Activated CD4-positive, alpha-beta T cell treated with anti-CD3 and anti-CD28 coated beads, Interleukin-2, amount 10 ng/mL, durations not matched to agents 24 days and 14 days (primary cell): ENCODE measurements at regions not wholly inside any gene's neighbourhood (a gene's known extent, or its start where the extent isn't known, plus 50 kb on each side); places are given as distances from the start of the nearest gene placed in this dataset.
"Not testable (repeated sequence)": the region's sequence is repeated elsewhere in the genome, so short reads cannot be mapped to it uniquely, and the experiment has no call there.

Experiments
- DNase-seq: peaks from one replicate; pipeline ENCODE4 v3.0.0; 2022
- H3K27ac Mint-ChIP-seq: one replicate; pipeline ENCODE4 v1.8.0; 2022; ENCODE audit warnings: mild to moderate bottlenecking, mixed read lengths
- H3K27me3 Mint-ChIP-seq: one replicate; pipeline ENCODE4 v1.8.0; 2022; ENCODE audit warnings: mixed read lengths
- H3K36me3 Mint-ChIP-seq: one replicate; pipeline ENCODE4 v1.8.0; 2022; ENCODE audit warnings: low read depth, mild to moderate bottlenecking, mixed read lengths
- H3K4me1 Mint-ChIP-seq: one replicate; pipeline ENCODE4 v1.8.0; 2021; ENCODE audit warnings: mixed read lengths
- H3K4me3 Mint-ChIP-seq: one replicate; pipeline ENCODE4 v1.8.0; 2022; ENCODE audit warnings: mild to moderate bottlenecking, moderate library complexity, mixed read lengths
- H3K9me3 Mint-ChIP-seq: one replicate; pipeline ENCODE4 v1.8.0; 2021; ENCODE audit warnings: mixed read lengths
- intact Hi-C: fragments of 100-400 bp; cut with micrococcal nuclease; formaldehyde crosslinking; loops from one replicate; pipeline ENCODE4 v1.15.1; 2023

- Mint-ChIP-seq H3K4me3 (no peak overlapping the region), H3K27ac (no peak overlapping the region)
- intact Hi-C loops = no loop called here
These were observed 120.6 kb downstream of the SLITRK1 start for GRCh38 chr13:83761631-83762030.

GRCh38 chr13:83755210-83755609 lies 127.1 kb downstream of the SLITRK1 start:
- peaks cover 15% of the 10 kb centered on the region for H3K9me3 Mint-ChIP-seq
- H3K27ac Mint-ChIP-seq, H3K27me3 Mint-ChIP-seq, H3K4me1 Mint-ChIP-seq, DNase-seq, intact Hi-C loops, H3K36me3 Mint-ChIP-seq, H3K4me3 Mint-ChIP-seq: not testable (repeated sequence)

More at GRCh38 chr13:83761631-83762030, 120.6 kb downstream of the SLITRK1 start:
- no peak for DNase-seq
- Mint-ChIP-seq H3K4me1 (no peaks in the 10 kb centered on the region), H3K36me3 (no peaks in the 10 kb centered on the region), H3K27me3 (no peaks in the 10 kb centered on the region), H3K9me3 (peaks cover 11% of the 10 kb centered on the region)

DNA sequence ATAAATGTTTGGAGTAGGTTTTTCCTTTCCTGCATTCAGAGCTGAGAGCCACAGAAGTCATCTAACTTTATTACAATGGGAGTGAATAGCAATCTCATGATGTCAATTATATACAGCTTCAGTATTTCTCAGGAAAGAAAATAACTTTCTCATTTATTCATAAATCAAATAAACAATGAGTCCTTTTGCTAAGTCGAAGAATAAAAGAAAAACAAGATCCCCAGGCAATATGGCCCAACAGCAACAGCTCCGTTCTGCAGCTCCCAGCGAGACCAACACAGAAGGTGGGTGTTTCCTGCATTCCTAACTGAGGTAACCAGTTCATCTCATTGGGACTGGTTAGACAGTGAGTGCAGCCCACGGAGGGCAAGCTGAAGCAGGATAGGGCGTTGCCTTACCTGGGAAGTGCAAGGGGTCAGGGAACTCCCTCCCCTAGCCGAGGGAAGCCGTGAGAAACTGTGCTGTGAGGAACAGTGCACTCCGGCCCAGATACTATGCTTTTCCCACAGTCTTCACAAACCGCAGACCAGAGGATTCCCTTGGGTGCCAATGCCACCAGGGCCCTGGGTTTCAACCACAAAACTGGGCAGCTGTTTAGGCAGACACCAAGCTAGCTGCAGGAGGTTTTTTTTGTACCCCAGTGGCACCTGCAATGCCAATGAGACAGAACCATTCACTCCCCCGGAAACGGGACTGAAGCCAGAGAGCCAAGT lies 128.2 kb downstream of the SLITRK1 start:
- intact Hi-C loops = no loop called here
- Mint-ChIP-seq H3K4me3 (no peak overlapping the region), H3K4me1 (no peaks in the 10 kb centered on the region), H3K9me3 (peaks cover 10% of the 10 kb centered on the region), H3K27ac (no peak overlapping the region), H3K27me3 (no peaks in the 10 kb centered on the region), H3K36me3 (no peaks in the 10 kb centered on the region)
- DNase-seq = no peak

DNA sequence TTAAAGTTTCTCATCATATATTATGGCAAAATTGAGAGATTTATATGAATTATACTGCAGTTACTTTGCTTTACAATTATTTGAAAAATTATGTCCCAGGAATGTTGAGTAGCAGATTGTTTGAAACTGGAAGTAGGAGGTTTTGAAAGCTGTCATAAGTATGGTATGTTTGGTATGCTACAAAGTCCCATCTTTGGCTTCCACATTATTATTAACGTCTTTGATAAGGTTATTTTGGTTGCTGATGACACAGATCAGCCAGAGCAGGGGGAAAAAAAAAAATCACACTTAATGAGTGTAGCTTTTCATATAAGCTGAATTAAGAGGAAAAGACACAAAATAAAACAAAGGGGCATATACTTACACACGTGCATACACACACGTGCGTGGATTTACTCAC lies 130.1 kb downstream of the SLITRK1 start:
- Mint-ChIP-seq H3K27ac (no peak overlapping the region), H3K9me3 (peaks cover 9% of the 10 kb centered on the region), H3K4me3 (no peak overlapping the region), H3K4me1 (no peaks in the 10 kb centered on the region), H3K27me3 (no peaks in the 10 kb centered on the region), H3K36me3 (no peaks in the 10 kb centered on the region)
- DNase-seq = no peak
- intact Hi-C loops = no loop called here

DNA sequence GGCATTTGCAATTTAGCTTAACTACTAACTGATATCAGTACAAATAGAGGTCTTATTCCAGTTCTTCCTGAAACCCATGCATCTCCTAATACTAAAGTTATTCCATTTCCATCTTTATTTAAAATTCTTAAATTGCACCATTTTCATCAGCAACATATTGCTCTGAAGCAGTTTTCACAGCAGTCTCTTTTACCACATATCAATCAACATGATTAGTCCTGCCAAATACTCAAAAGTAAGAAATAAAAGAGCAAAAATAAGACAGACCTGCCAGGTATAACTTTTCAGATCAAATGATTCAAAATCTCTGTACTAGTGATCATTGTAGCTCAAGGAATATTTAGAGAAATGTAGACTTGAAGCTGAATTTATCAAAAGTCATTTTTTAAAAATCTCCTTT lies 141.7 kb downstream of the SLITRK1 start:
- Mint-ChIP-seq H3K4me1 (no peaks in the 10 kb centered on the region), H3K9me3 (peaks cover 3% of the 10 kb centered on the region), H3K36me3 (no peaks in the 10 kb centered on the region), H3K27ac (no peak overlapping the region), H3K4me3 (no peak overlapping the region), H3K27me3 (no peaks in the 10 kb centered on the region)
- intact Hi-C loops = no loop called here
- no peak for DNase-seq

GRCh38 chr13:83738407-83738806 lies 143.9 kb downstream of the SLITRK1 start:
- H3K4me3 Mint-ChIP-seq = no peak overlapping the region
- no peaks in the 10 kb centered on the region for H3K27me3 Mint-ChIP-seq
- H3K36me3 Mint-ChIP-seq = no peaks in the 10 kb centered on the region
- intact Hi-C loops = no loop called here
- H3K27ac Mint-ChIP-seq = no peak overlapping the region
- DNase-seq = no peak
- H3K4me1 Mint-ChIP-seq = no peaks in the 10 kb centered on the region
- peaks cover 3% of the 10 kb centered on the region for H3K9me3 Mint-ChIP-seq

GRCh38 chr13:83733293-83733692 lies 149.0 kb downstream of the SLITRK1 start:
- Mint-ChIP-seq H3K27me3 (no peaks in the 10 kb centered on the region), H3K36me3 (no peaks in the 10 kb centered on the region), H3K4me1 (no peaks in the 10 kb centered on the region), H3K4me3 (no peak overlapping the region), H3K9me3 (peaks cover 4% of the 10 kb centered on the region), H3K27ac (no peak overlapping the region)
- intact Hi-C loops = no loop called here
- DNase-seq = no peak

DNA sequence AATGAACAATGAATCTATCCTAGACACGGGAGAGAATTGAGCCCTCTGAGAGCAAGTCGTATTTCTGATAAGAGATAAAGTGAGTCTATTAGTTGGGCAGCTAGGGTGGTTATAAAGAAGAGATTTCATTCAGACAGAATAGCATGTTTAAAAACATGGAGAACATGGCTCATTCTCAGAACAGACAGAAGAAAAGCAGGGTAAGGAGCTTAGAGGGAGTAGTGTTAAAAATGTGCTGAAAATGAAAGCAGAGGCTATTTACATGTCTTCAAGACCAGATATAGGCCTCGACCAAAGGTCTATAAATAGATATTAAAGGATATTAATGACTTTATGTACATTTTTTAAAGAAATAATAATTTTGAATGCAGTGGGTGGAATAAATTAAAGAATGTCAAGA lies 149.5 kb downstream of the SLITRK1 start:
- H3K9me3 Mint-ChIP-seq = peaks cover 4% of the 10 kb centered on the region
- no peaks in the 10 kb centered on the region for H3K36me3 Mint-ChIP-seq
- no peak overlapping the region for H3K4me3 Mint-ChIP-seq
- H3K4me1 Mint-ChIP-seq = no peaks in the 10 kb centered on the region
- intact Hi-C loops = no loop called here
- H3K27me3 Mint-ChIP-seq = no peaks in the 10 kb centered on the region
- no peak for DNase-seq
- no peak overlapping the region for H3K27ac Mint-ChIP-seq

GRCh38 chr13:83731113-83731512 lies 151.2 kb downstream of the SLITRK1 start:
- DNase-seq = no peak
- Mint-ChIP-seq H3K4me1 (no peaks in the 10 kb centered on the region), H3K27ac (no peak overlapping the region), H3K36me3 (no peaks in the 10 kb centered on the region), H3K9me3 (peaks cover 4% of the 10 kb centered on the region), H3K4me3 (no peak overlapping the region), H3K27me3 (no peaks in the 10 kb centered on the region)
- intact Hi-C loops = no loop called here

DNA sequence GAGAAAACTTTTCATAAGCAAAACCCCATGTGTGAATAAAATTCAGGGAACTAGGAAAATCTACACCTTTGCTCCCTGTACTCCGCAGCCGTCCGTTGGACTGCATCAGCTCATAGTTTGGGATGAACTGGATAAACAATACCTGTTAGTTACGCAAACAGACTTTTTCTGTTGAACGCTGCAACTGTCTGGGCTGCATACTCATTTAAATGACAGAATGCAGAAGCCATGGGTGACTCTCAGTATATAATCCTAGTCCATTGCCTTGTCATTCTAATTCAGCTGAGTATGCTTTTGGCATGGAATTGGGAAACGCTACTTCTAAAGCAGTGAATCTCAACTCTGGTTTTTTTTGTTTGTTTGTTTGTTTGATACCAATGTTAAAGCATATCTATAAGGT lies 151.6 kb downstream of the SLITRK1 start:
- H3K27ac Mint-ChIP-seq = no peak overlapping the region
- no peaks in the 10 kb centered on the region for H3K27me3 Mint-ChIP-seq
- H3K4me1 Mint-ChIP-seq = no peaks in the 10 kb centered on the region
- H3K36me3 Mint-ChIP-seq = no peaks in the 10 kb centered on the region
- no peak for DNase-seq
- intact Hi-C loops = no loop called here
- no peak overlapping the region for H3K4me3 Mint-ChIP-seq
- peaks cover 4% of the 10 kb centered on the region for H3K9me3 Mint-ChIP-seq

DNA sequence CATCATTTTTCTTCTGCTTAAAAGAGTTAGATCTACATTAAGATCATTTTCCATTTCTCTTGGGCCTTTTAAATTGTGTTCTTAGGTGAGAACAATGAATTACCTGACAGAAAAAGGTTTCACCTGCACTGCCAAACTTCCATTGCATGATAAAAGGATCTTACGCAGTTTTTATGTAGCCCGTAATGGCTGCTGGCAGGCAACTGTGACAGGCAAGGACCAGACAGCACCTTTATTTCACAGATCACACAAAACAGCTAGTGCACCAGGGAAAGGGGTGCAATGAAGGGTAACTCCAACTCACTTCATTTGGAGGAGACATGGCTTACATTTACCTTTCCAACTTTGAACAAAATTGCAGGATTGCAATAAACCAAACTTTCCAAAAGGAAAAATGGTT lies 159.8 kb downstream of the SLITRK1 start:
- no peak overlapping the region for H3K4me3 Mint-ChIP-seq

DNA sequence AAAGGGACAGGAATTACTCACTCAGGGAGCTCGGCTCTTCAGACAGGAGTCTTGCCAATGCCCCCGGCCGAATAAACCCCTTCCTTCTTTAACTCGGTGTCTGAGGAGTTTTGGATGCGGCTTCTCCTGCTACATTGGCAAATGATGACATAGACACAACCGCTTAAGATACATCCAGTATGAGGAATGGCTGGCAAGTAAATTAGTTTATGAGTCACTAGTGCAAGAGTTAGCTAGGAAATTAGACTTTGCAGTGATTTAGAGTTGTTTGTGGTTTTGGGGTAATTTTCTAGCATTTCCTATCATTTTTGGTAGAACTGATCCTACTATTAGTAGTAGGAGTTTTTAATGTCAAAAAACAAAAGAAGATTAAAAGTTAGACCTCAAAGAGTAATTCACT lies 166.2 kb downstream of the SLITRK1 start:
- H3K4me3 Mint-ChIP-seq = no peak overlapping the region
- no peaks in the 10 kb centered on the region for H3K27me3 Mint-ChIP-seq
- no peaks in the 10 kb centered on the region for H3K36me3 Mint-ChIP-seq
- intact Hi-C loops = no loop called here
- H3K4me1 Mint-ChIP-seq = no peaks in the 10 kb centered on the region
- no peak overlapping the region for H3K27ac Mint-ChIP-seq
- H3K9me3 Mint-ChIP-seq = no peaks in the 10 kb centered on the region
- DNase-seq = no peak

More for the DNA sequence above, 159.8 kb downstream of the SLITRK1 start:
- H3K36me3 Mint-ChIP-seq = no peaks in the 10 kb centered on the region
- H3K4me1 Mint-ChIP-seq = no peaks in the 10 kb centered on the region
- no peaks in the 10 kb centered on the region for H3K27me3 Mint-ChIP-seq
- H3K9me3 Mint-ChIP-seq = no peaks in the 10 kb centered on the region
- no peak overlapping the region for H3K27ac Mint-ChIP-seq
- intact Hi-C loops = no loop called here
- no peak for DNase-seq

- H3K9me3 Mint-ChIP-seq = no peaks in the 10 kb centered on the region
- H3K36me3 Mint-ChIP-seq = no peaks in the 10 kb centered on the region
These were observed 168.0 kb downstream of the SLITRK1 start for GRCh38 chr13:83714236-83714635.

DNA sequence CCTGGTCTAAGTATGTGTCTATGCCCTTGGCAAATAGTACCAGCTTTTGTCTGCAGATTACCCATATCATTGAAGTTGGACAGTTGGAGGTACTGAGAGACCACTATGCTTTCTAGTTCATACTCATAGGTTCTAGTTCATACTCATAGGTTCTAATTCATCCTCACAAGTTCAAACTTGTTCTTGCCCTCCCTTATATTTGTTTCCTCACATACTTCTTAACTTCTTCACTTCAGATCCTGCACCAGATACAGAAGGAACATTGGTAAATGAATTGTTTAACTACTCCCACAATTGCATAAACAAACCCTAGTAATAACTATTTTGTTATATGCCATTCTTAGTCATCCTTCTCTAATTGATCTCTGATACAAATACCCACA lies 172.2 kb downstream of the SLITRK1 start:
- no peak overlapping the region for H3K27ac Mint-ChIP-seq
- H3K9me3 Mint-ChIP-seq = no peaks in the 10 kb centered on the region
- H3K27me3 Mint-ChIP-seq = no peaks in the 10 kb centered on the region
- H3K4me1 Mint-ChIP-seq = no peaks in the 10 kb centered on the region
- no peaks in the 10 kb centered on the region for H3K36me3 Mint-ChIP-seq
- no peak for DNase-seq
- H3K4me3 Mint-ChIP-seq = no peak overlapping the region
- intact Hi-C loops = no loop called here

More at GRCh38 chr13:83714236-83714635, 168.0 kb downstream of the SLITRK1 start:
- Mint-ChIP-seq H3K27ac (no peak overlapping the region), H3K27me3 (no peaks in the 10 kb centered on the region), H3K4me1 (no peaks in the 10 kb centered on the region), H3K4me3 (no peak overlapping the region)
- DNase-seq = no peak
- intact Hi-C loops = no loop called here
